ENCODE measurements at regions not wholly inside any gene's neighbourhood (a gene's known extent, or its start where the extent isn't known, plus 50 kb on each side); places are given as distances from the start of the nearest gene placed in this dataset.
"Not testable (repeated sequence)": the region's sequence is repeated elsewhere in the genome, so short reads cannot be mapped to it uniquely, and the experiment has no call there.

GRCh38 chr2:211216221-211216620 lies 659.8 kb downstream of the CPS1 start:
- Histone ChIP-seq H3K4me1 (ENCODE audit: insufficient read depth) (no peaks in the 10 kb centered on the region), H3K27me3 (ENCODE audit: insufficient read depth) (no peaks in the 10 kb centered on the region), H3K79me2 (replicated peaks; ENCODE audit: insufficient read depth) (no peaks in the 10 kb centered on the region), H3F3A (replicated peaks; ENCODE audit: low read depth) (no peaks in the 10 kb centered on the region), H3K9me2 (ENCODE audit: insufficient read depth) (no peaks in the 10 kb centered on the region; the same call in 1 of the 2 replicates), H3K36me3 (ENCODE audit: insufficient read depth) (no peaks in the 10 kb centered on the region), H4K20me1 (replicated peaks; ENCODE audit: insufficient read depth) (no peaks in the 10 kb centered on the region), H3K27ac (ENCODE audit: low read depth) (no peak overlapping the region), H2AFZ (no peak overlapping the region), H3K4me3 (no peak overlapping the region), H3K4me2 (no peak overlapping the region)
- peaks cover 12% of the 10 kb centered on the region for H3K9me3 Mint-ChIP-seq
- no peak overlapping the region for H3K4me3 Mint-ChIP-seq
- no peaks in the 10 kb centered on the region for H3K27me3 Mint-ChIP-seq (ENCODE audit: insufficient read depth, low read depth, poor library complexity)
- peaks cover 4% of the 10 kb centered on the region; the same call in 1 of the 3 replicates for H3K4me1 Mint-ChIP-seq
- H3K27ac Mint-ChIP-seq: no peak overlapping the region
- ATAC-seq (no peak), DNase-seq (ENCODE audit: low spot score) (peak; percentile 53)
- TF ChIP-seq EZH2phosphoT487 (IDR thresholded peaks at IDR 0.05; ENCODE audit: unreplicated experiment) (no peak), ZNF331 (CRISPR knock-in tag; IDR thresholded peaks at IDR 0.05; ENCODE audit: low read depth) (no peak), JUNB (IDR thresholded peaks at IDR 0.05; ENCODE audit: unreplicated experiment) (no peak)
- TF ChIP-seq, protein P1, sequence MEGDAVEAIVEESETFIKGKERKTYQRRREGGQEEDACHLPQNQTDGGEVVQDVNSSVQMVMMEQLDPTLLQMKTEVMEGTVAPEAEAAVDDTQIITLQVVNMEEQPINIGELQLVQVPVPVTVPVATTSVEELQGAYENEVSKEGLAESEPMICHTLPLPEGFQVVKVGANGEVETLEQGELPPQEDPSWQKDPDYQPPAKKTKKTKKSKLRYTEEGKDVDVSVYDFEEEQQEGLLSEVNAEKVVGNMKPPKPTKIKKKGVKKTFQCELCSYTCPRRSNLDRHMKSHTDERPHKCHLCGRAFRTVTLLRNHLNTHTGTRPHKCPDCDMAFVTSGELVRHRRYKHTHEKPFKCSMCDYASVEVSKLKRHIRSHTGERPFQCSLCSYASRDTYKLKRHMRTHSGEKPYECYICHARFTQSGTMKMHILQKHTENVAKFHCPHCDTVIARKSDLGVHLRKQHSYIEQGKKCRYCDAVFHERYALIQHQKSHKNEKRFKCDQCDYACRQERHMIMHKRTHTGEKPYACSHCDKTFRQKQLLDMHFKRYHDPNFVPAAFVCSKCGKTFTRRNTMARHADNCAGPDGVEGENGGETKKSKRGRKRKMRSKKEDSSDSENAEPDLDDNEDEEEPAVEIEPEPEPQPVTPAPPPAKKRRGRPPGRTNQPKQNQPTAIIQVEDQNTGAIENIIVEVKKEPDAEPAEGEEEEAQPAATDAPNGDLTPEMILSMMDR (conservative IDR thresholded peaks at IDR 0.05; ENCODE audit: low read depth in 2 of 2): peak; percentile 64 to 69
- H3K36me3 Mint-ChIP-seq (ENCODE audit: low read depth): peaks cover 11% of the 10 kb centered on the region; the same call in 2 of the 3 replicates

GRCh38 chr2:211219548-211219947 lies 663.1 kb downstream of the CPS1 start:
- H3K27ac Mint-ChIP-seq: peak overlapping the region; percentile 16; the same call in 1 of the 2 replicates
- not testable (repeated sequence) for H3K79me2 ChIP-seq (replicated peaks; ENCODE audit: insufficient read depth); H3K27me3 Mint-ChIP-seq (ENCODE audit: insufficient read depth, low read depth, poor library complexity)

GRCh38 chr2:211225784-211226183 lies 669.4 kb downstream of the CPS1 start:
- Histone ChIP-seq H3K36me3 (ENCODE audit: insufficient read depth) (no peaks in the 10 kb centered on the region), H2AFZ (no peak overlapping the region), H3K27me3 (ENCODE audit: insufficient read depth) (no peaks in the 10 kb centered on the region), H3K4me2 (no peak overlapping the region), H3K4me3 (no peak overlapping the region), H4K20me1 (replicated peaks; ENCODE audit: insufficient read depth) (no peaks in the 10 kb centered on the region), H3K4me1 (ENCODE audit: insufficient read depth) (no peaks in the 10 kb centered on the region), H3K9me2 (ENCODE audit: insufficient read depth) (no peaks in the 10 kb centered on the region; the same call in 1 of the 2 replicates), H3K27ac (ENCODE audit: low read depth) (no peak overlapping the region), H3F3A (replicated peaks; ENCODE audit: low read depth) (no peaks in the 10 kb centered on the region), H3K79me2 (replicated peaks; ENCODE audit: insufficient read depth) (no peaks in the 10 kb centered on the region)
- ATAC-seq: no peak
- Mint-ChIP-seq H3K9me3 (peaks cover 2% of the 10 kb centered on the region; the same call in 2 of the 3 replicates), H3K27ac (no peak overlapping the region), H3K36me3 (ENCODE audit: low read depth) (no peaks in the 10 kb centered on the region; the same call in 2 of the 3 replicates), H3K4me3 (no peak overlapping the region), H3K4me1 (no peaks in the 10 kb centered on the region), H3K27me3 (ENCODE audit: insufficient read depth, low read depth, poor library complexity) (no peaks in the 10 kb centered on the region)
- DNase-seq (ENCODE audit: low spot score): no peak
- no peak for TF ChIP-seq ZNF114 (CRISPR knock-in tag; IDR thresholded peaks at IDR 0.05)
- TF ChIP-seq, protein P1 (conservative IDR thresholded peaks at IDR 0.05; ENCODE audit: low read depth in 2 of 2): no peak
- no peak for TF ChIP-seq CREB1 (CRISPR knock-in tag; IDR thresholded peaks at IDR 0.05; ENCODE audit: low read depth)
- TF ChIP-seq EZH2 (IDR thresholded peaks at IDR 0.05; ENCODE audit: low read depth, unreplicated experiment): no peak
- no peak for TF ChIP-seq STAT1 (IDR thresholded peaks at IDR 0.05; ENCODE audit: unreplicated experiment)

More at GRCh38 chr2:211219548-211219947, 663.1 kb downstream of the CPS1 start:
- peaks cover 14% of the 10 kb centered on the region for H3K9me3 Mint-ChIP-seq
- not testable (repeated sequence) for H3K4me3 Mint-ChIP-seq; H3K27me3 ChIP-seq (ENCODE audit: insufficient read depth); H3K27ac ChIP-seq (ENCODE audit: low read depth); H3K4me2 ChIP-seq; H3K9me2 ChIP-seq (ENCODE audit: insufficient read depth); H3K36me3 ChIP-seq (ENCODE audit: insufficient read depth); H3K4me1 ChIP-seq (ENCODE audit: insufficient read depth); H3K4me1 Mint-ChIP-seq; H3F3A ChIP-seq (replicated peaks; ENCODE audit: low read depth); H3K4me3 ChIP-seq; H2AFZ ChIP-seq; ATAC-seq; H4K20me1 ChIP-seq (replicated peaks; ENCODE audit: insufficient read depth)
- DNase-seq (ENCODE audit: low spot score): peak; percentile 11
- peaks cover 11% of the 10 kb centered on the region; the same call in 2 of the 3 replicates for H3K36me3 Mint-ChIP-seq (ENCODE audit: low read depth)

Measured in GM23338 (cell line).